Stomach smooth muscle (tissue), 2 donors: ENCODE measurements at regions not wholly inside any gene's neighbourhood (a gene's known extent, or its start where the extent isn't known, plus 50 kb on each side); places are given as distances from the start of the nearest gene placed in this dataset.

ENCODE experiments used
- H3K27ac ChIP-seq: one replicate; pipeline ENCODE4 v1.7.0; 2013; ENCODE audit warnings: mild to moderate bottlenecking, low read length, inconsistent platforms
- H3K27me3 ChIP-seq, 2 donors: one replicate each; pipeline ENCODE4 v1.7.0; 2013; ENCODE audit warnings: low read length in 2 of 2; ENCODE audit not compliant: insufficient read depth in 2 of 2, control insufficient read depth in 1 of 2
- H3K36me3 ChIP-seq, 2 donors: one replicate each; pipeline ENCODE4 v1.7.0; 2013; ENCODE audit warnings: low read length in 2 of 2; ENCODE audit not compliant: control insufficient read depth in 2 of 2, insufficient read depth in 2 of 2
- H3K4me1 ChIP-seq: one replicate; pipeline ENCODE4 v1.7.0; 2013; ENCODE audit warnings: low read length; ENCODE audit not compliant: control insufficient read depth, insufficient read depth
- H3K4me3 ChIP-seq, 2 donors: one replicate each; pipeline ENCODE4 v1.7.0; 2013; ENCODE audit warnings: low read length in 2 of 2
- H3K9ac ChIP-seq, 2 donors: one replicate each; pipeline ENCODE4 v1.7.0; 2013; ENCODE audit warnings: low read length in 2 of 2, mild to moderate bottlenecking in 1 of 2
- H3K9me3 ChIP-seq, 2 donors: one replicate each; pipeline ENCODE4 v1.7.0; 2013; ENCODE audit warnings: low read length in 2 of 2; ENCODE audit not compliant: control insufficient read depth in 2 of 2
- donor health status: healthy.
- donor health status: Pancreatic carcinoma.

DNA sequence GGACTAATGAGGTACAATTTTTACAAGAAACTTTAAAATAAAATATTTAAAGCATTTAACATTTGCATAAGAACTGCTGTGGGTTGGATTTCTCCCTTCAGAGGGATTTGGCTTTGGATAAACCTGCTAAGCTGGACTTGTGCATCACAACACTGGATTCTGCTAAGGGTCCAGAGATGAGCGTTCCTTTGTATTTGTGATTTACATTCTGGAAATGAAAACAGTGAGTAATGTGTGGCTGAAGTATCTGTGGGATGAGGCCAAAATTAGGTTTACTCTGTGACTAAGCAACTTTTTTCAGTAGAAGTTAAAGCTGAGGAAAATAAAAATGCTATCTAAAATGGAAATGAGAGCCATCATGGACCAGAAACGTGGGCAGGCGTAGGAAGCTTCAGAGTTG, 494.3 kb downstream of the EPM2A start:
- Histone ChIP-seq H3K4me3 (no peak overlapping the region), H3K27ac (no peak overlapping the region), H3K9me3 (no peaks in the 10 kb centered on the region), H3K4me1 (no peaks in the 10 kb centered on the region), H3K27me3 (no peaks in the 10 kb centered on the region), H3K36me3 (no peaks in the 10 kb centered on the region), H3K9ac (no peak overlapping the region)

DNA sequence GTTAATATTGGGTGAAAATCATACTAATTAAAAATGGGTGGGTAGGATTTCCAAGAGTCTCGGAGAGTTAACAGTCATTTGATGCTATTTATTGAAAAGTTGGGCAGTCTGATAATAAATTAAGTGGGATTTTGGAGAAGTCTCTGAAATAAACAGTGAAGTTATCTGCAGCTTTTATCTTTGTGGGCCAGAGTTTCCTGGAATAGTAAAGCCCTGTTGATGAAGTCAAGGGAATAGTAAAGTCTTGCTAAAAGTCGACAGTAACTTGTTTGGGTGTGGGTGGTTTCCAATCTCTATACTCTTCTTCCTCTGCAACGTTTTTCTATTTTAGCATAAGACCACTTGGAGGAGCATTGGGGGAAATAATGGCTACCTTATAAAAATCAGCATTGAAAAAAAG, 493.6 kb downstream of the EPM2A start:
- no peak overlapping the region for H3K27ac ChIP-seq
- H3K9me3 ChIP-seq: no peaks in the 10 kb centered on the region
- H3K9ac ChIP-seq: no peak overlapping the region
- no peaks in the 10 kb centered on the region for H3K4me1 ChIP-seq
- no peaks in the 10 kb centered on the region for H3K27me3 ChIP-seq
- H3K36me3 ChIP-seq: no peaks in the 10 kb centered on the region
- H3K4me3 ChIP-seq: no peak overlapping the region

DNA sequence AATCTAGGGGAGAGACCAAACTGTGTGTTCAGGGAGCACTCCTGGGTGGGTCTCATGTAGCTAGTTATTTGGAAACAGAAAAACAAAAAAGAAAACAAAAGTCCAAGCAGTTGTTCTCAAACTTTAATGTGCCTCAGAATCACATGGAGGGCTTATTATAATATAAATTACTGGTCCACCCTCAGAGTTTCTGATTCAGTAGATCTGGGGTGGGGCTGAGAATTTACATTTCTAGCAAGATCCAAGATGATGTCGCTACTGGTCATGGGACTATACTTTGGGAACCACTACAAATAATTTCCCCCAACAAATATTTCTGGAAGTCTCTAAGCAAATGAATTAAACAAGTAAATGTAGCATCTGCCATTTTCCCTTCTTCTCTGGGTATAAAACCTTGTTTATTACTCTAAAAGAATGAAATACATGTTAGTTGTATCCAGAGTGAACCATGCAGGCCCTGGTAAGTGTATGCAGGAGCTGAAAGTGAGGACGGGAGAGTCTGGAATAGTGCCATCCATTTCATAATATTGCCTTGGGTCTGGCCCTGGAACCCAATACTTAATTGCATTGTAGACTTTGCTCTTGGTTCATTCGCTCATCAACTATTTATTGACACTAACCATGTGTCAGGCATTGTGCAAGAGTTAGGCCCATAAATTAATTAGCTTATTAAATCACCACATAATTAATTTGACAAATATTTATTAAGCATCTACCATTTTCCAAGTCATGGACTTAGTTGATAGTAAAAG, 490.8 kb downstream of the EPM2A start:
- peaks cover 0 to 3% of the 10 kb centered on the region in 2 donors for H3K9me3 ChIP-seq
- no peak overlapping the region for H3K9ac ChIP-seq
- no peaks in the 10 kb centered on the region for H3K36me3 ChIP-seq
- H3K27me3 ChIP-seq: no peaks in the 10 kb centered on the region
- no peak overlapping the region for H3K4me3 ChIP-seq
- no peaks in the 10 kb centered on the region for H3K4me1 ChIP-seq
- no peak overlapping the region for H3K27ac ChIP-seq

DNA sequence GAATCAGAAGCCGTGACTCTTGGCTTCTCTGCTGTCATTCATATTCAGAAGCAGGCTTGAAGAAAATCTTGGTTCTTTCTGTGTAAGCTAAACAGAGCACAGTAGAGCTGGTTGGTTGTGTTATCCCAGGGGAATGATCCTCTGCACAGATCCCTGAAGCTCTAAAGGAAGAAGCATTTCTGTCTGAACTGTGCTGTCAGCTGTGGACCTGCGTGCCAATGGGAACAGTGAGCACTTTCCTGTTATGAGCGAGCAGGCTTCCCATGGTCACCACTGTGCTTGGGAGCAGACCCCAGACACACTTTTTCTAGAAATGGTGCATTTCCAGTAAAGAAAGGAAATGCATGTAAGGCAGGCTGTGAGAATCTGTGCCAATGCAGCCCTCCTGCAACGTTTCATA, 490.2 kb downstream of the EPM2A start:
- Histone ChIP-seq H3K27ac (no peak overlapping the region), H3K9me3 (peaks cover 0 to 3% of the 10 kb centered on the region in 2 donors), H3K4me3 (no peak overlapping the region), H3K9ac (no peak overlapping the region), H3K36me3 (no peaks in the 10 kb centered on the region), H3K4me1 (no peaks in the 10 kb centered on the region), H3K27me3 (no peaks in the 10 kb centered on the region)

DNA sequence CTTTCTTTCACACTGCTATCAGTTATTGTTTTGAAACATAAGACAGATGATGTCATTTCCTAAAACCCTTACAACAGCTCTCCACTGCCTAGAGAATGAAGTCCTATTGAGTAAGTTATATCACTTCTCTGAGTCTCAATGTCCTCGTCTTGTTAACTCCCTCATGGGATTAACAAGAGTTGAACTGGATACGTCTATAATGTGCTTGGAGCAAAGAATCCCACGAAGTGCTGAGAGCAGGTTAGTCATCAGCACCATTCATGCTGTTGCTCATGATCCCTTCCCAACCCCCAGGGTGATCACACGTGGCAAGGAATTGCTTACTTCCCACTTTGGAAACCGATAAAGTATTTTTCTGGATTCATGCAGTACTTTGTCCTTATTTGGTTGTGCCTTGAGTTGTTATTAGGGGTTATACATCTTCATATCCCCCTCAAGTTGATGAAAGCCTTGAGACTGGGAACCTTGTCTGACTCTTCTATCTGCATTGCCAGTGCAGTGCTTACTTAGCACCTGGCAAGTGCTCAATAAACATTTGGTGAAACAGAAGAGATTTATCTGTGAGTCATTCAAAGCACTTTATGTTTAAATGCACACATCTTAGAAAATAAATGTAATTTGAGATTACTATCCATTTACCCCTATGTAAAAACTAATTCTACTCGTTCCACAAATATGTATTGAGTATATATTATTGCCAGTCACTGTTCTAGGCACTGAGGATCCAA, 487.5 kb downstream of the EPM2A start:
- Histone ChIP-seq H3K9ac (no peak overlapping the region), H3K27ac (no peak overlapping the region), H3K9me3 (peaks cover 0 to 3% of the 10 kb centered on the region in 2 donors), H3K4me1 (no peaks in the 10 kb centered on the region), H3K36me3 (no peaks in the 10 kb centered on the region), H3K27me3 (no peaks in the 10 kb centered on the region), H3K4me3 (no peak overlapping the region)

DNA sequence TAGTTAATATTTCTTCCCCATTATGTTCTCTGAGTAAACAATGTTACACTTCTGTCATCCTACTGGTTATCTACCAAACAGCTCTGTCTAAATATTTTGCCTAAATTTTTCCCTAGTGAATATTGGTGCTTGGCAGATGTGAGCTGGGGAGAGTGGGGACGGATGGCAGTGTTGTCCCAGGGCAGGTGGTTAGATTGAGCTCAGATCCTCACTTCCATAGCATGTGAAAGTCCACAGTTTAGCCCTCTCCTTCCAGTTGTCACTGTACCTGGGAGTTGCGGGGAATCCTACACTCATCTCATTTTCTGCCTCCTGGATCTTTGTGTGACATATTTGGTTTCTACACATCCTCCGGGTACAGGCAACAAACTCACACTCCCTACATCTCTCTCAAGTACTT, 484.9 kb downstream of the EPM2A start:
- Histone ChIP-seq H3K27ac (no peak overlapping the region), H3K4me3 (no peak overlapping the region), H3K27me3 (no peaks in the 10 kb centered on the region), H3K4me1 (no peaks in the 10 kb centered on the region), H3K9me3 (peaks cover 0 to 3% of the 10 kb centered on the region in 2 donors), H3K36me3 (no peaks in the 10 kb centered on the region), H3K9ac (no peak overlapping the region)

GRCh38 chr6:145252737-145253136, 482.6 kb downstream of the EPM2A start:
- Histone ChIP-seq H3K27me3 (no peaks in the 10 kb centered on the region), H3K9ac (no peak overlapping the region), H3K4me3 (no peak overlapping the region), H3K36me3 (no peaks in the 10 kb centered on the region), H3K9me3 (peaks cover 0 to 2% of the 10 kb centered on the region in 2 donors), H3K4me1 (no peaks in the 10 kb centered on the region), H3K27ac (no peak overlapping the region)

GRCh38 chr6:145254649-145255401, 480.5 kb downstream of the EPM2A start:
- H3K4me3 ChIP-seq: no peak overlapping the region
- no peaks in the 10 kb centered on the region for H3K27me3 ChIP-seq
- no peaks in the 10 kb centered on the region for H3K4me1 ChIP-seq

GRCh38 chr6:145257704-145258103, 477.6 kb downstream of the EPM2A start:
- Histone ChIP-seq H3K36me3 (no peaks in the 10 kb centered on the region), H3K4me1 (no peaks in the 10 kb centered on the region), H3K4me3 (no peak overlapping the region), H3K27me3 (no peaks in the 10 kb centered on the region), H3K9me3 (no peaks in the 10 kb centered on the region), H3K27ac (no peak overlapping the region), H3K9ac (no peak overlapping the region)

More at GRCh38 chr6:145254649-145255401, 480.5 kb downstream of the EPM2A start:
- Histone ChIP-seq H3K36me3 (no peaks in the 10 kb centered on the region), H3K9ac (no peak overlapping the region), H3K27ac (no peak overlapping the region), H3K9me3 (no peaks in the 10 kb centered on the region)

GRCh38 chr6:145258122-145258521, 477.2 kb downstream of the EPM2A start:
- Histone ChIP-seq H3K4me3 (no peak overlapping the region), H3K36me3 (no peaks in the 10 kb centered on the region), H3K27me3 (no peaks in the 10 kb centered on the region), H3K4me1 (no peaks in the 10 kb centered on the region), H3K9me3 (no peaks in the 10 kb centered on the region), H3K9ac (no peak overlapping the region), H3K27ac (no peak overlapping the region)
